H1 (cell line): ENCODE measurements at regions not wholly inside any gene's neighbourhood (a gene's known extent, or its start where the extent isn't known, plus 50 kb on each side); places are given as distances from the start of the nearest gene placed in this dataset.

Source experiments
- CTCF ChIA-PET: fragments of 300-600 bp; sonication (Branson Sonifier 250); formaldehyde crosslinking; loops from one replicate; lab custom pipeline; 2021; ENCODE audit not compliant: partially characterized antibody; lab: Charles Lee
- POLR2A ChIA-PET: fragments of 300-600 bp; sonication (Branson Sonifier 250); formaldehyde crosslinking; loops from one replicate; lab custom pipeline; 2021; ENCODE audit warnings: inconsistent platforms; ENCODE audit not compliant: partially characterized antibody; lab: Charles Lee
- DNase-seq, 2 experiments: peaks; one replicate each; pipeline versions ENCODE4 v3.0.0 to v3.0.0-alpha.2; 2010 to 2022; ENCODE audit warnings: low spot score in 2 of 2, low read depth in 1 of 2, mixed read lengths in 1 of 2
- FAIRE-seq: peaks from 2 replicates; lab custom pipeline; 2011; peaks lifted over from hg19 to GRCh38; lab: Jason Lieb, UNC
- H2AFZ ChIP-seq: 2 replicates; pipeline ENCODE4 v1.8.1; 2012; ENCODE audit warnings: low read length, inconsistent platforms
- H2AK5ac ChIP-seq: 2 replicates; pipeline ENCODE4 v1.6.1; 2013; ENCODE audit warnings: low read depth, low read length
- H2BK120ac ChIP-seq: replicated peaks from 2 replicates; pipeline ENCODE3; 2013; ENCODE audit warnings: low read depth, low read length, inconsistent platforms
- H2BK12ac ChIP-seq: 2 replicates; pipeline ENCODE4 v1.6.1; 2013; ENCODE audit warnings: low read depth, low read length
- H2BK15ac ChIP-seq: 2 replicates; pipeline ENCODE4 v1.6.1; 2013; ENCODE audit warnings: low read length
- H2BK20ac ChIP-seq: 2 replicates; pipeline ENCODE4 v1.6.1; 2013; ENCODE audit warnings: low read length
- H2BK5ac ChIP-seq: 2 replicates; pipeline ENCODE4 v1.6.1; 2013; ENCODE audit warnings: low read depth, low read length
- H3K14ac ChIP-seq: 2 replicates; pipeline ENCODE4 v1.6.1; 2013; ENCODE audit warnings: inconsistent platforms; ENCODE audit not compliant: insufficient read length
- H3K18ac ChIP-seq: 2 replicates; pipeline ENCODE4 v1.6.1; 2013; ENCODE audit warnings: low read length; ENCODE audit errors: extremely low read depth
- H3K23ac ChIP-seq: 2 replicates; pipeline ENCODE4 v1.6.1; 2013; ENCODE audit warnings: inconsistent platforms; ENCODE audit not compliant: insufficient read length
- H3K23me2 ChIP-seq: 2 replicates; pipeline ENCODE4 v1.6.1; 2013; ENCODE audit warnings: low read depth, low read length
- H3K27ac ChIP-seq: 2 replicates; pipeline ENCODE4 v1.6.1; 2011; ENCODE audit warnings: low read depth, low read length, inconsistent platforms
- H3K27me3 ChIP-seq, 4 experiments: replicated peaks in 1 of 4; 1 replicate in 1 of 4; 2 replicates in 3 of 4; pipeline versions ENCODE4 v1.6.1 to v1.8.1; 2011 to 2013; ENCODE audit warnings: low read length in 3 of 4, mild to moderate bottlenecking in 3 of 4, inconsistent platforms in 2 of 4, mixed read lengths in 2 of 4, moderate library complexity in 1 of 4; ENCODE audit not compliant: control insufficient read depth in 3 of 4, insufficient read depth in 3 of 4; ENCODE audit errors: extremely low read depth in 1 of 4
- H3K36me3 ChIP-seq, 4 experiments: 2 replicates each; pipeline versions ENCODE4 v1.6.1 to v1.8.1; 2011 to 2013; ENCODE audit warnings: mild to moderate bottlenecking in 4 of 4, low read length in 3 of 4, moderate library complexity in 2 of 4, control low read depth in 1 of 4, inconsistent platforms in 1 of 4; ENCODE audit not compliant: insufficient read depth in 4 of 4, control insufficient read depth in 2 of 4
- H3K4ac ChIP-seq: replicated peaks from 2 replicates; pipeline ENCODE3; 2013; ENCODE audit warnings: low read length, low read depth, mixed read lengths, inconsistent platforms; ENCODE audit not compliant: insufficient read length
- H3K4me1 ChIP-seq, 4 experiments: replicated peaks in 1 of 4; 1 replicate in 1 of 4; 2 replicates in 3 of 4; pipeline versions ENCODE4 v1.6.1 to v1.8.1; 2011 to 2013; ENCODE audit warnings: low read length in 3 of 4, inconsistent platforms in 2 of 4, mixed read lengths in 1 of 4; ENCODE audit not compliant: insufficient read depth in 4 of 4, control insufficient read depth in 3 of 4
- H3K4me2 ChIP-seq, 2 experiments: 2 replicates each; pipeline versions ENCODE4 v1.6.1 to v1.8.1; 2011 to 2013; ENCODE audit warnings: low read depth in 2 of 2, low read length in 2 of 2, control low read depth in 1 of 2, inconsistent platforms in 1 of 2, mild to moderate bottlenecking in 1 of 2; ENCODE audit not compliant: insufficient read depth in 1 of 2
- H3K4me3 ChIP-seq, 4 experiments: fragments of 200-600, 300-600 bp in 1 of 4; sonication (generic), shearing (Covaris generic), sonication (Bioruptor Twin) in 1 of 4; 2 replicates each; pipeline versions ENCODE4 v1.5.1 to v1.8.1; 2011 to 2016; ENCODE audit warnings: low read length in 4 of 4, low read depth in 3 of 4, control low read depth in 2 of 4, inconsistent platforms in 2 of 4, mild to moderate bottlenecking in 2 of 4, mixed read lengths in 1 of 4, moderate library complexity in 1 of 4; ENCODE audit not compliant: insufficient read depth in 2 of 4; ENCODE audit errors: extremely low read depth in 1 of 4
- H3K56ac ChIP-seq: replicated peaks from 2 replicates; pipeline ENCODE3; 2013; ENCODE audit warnings: low read depth, mild to moderate bottlenecking, mixed read lengths, low read length, inconsistent platforms; ENCODE audit not compliant: insufficient read length
- H3K79me1 ChIP-seq: 2 replicates; pipeline ENCODE4 v1.6.1; 2013; ENCODE audit warnings: low read depth, low read length, control low read depth
- H3K79me2 ChIP-seq, 2 experiments: 2 replicates each; pipeline versions ENCODE4 v1.6.1 to v1.8.1; 2012 to 2013; ENCODE audit warnings: low read length in 2 of 2, mild to moderate bottlenecking in 2 of 2, inconsistent platforms in 1 of 2; ENCODE audit not compliant: insufficient read depth in 2 of 2, control insufficient read depth in 1 of 2
- H3K9ac ChIP-seq, 4 experiments: replicated peaks in 1 of 4; 1 replicate in 1 of 4; 2 replicates in 3 of 4; pipeline versions ENCODE4 v1.6.1 to v1.8.1; 2011 to 2013; ENCODE audit warnings: low read depth in 3 of 4, low read length in 3 of 4, control low read depth in 2 of 4, mild to moderate bottlenecking in 2 of 4, moderate library complexity in 2 of 4, inconsistent platforms in 1 of 4; ENCODE audit errors: extremely low read depth in 1 of 4
- H3K9me3 ChIP-seq, 2 experiments: 2 replicates each; pipeline versions ENCODE4 v1.6.1 to v1.8.1; 2012 to 2013; ENCODE audit warnings: mild to moderate bottlenecking in 2 of 2, moderate library complexity in 2 of 2, control low read depth in 1 of 2, inconsistent platforms in 1 of 2, low read depth in 1 of 2, low read length in 1 of 2, mixed read lengths in 1 of 2; ENCODE audit not compliant: insufficient read depth in 2 of 2
- H4K20me1 ChIP-seq, 2 experiments: replicated peaks in 1 of 2; 2 replicates each; pipeline versions ENCODE3 to v1.8.1; 2011 to 2013; ENCODE audit warnings: inconsistent platforms in 2 of 2, low read length in 2 of 2, mild to moderate bottlenecking in 1 of 2; ENCODE audit not compliant: insufficient read depth in 2 of 2, control insufficient read depth in 1 of 2
- H4K5ac ChIP-seq: 2 replicates; pipeline ENCODE4 v1.6.1; 2013; ENCODE audit warnings: low read length, low read depth, mixed read lengths, inconsistent platforms; ENCODE audit not compliant: insufficient read length
- H4K8ac ChIP-seq: 2 replicates; pipeline ENCODE4 v1.8.0; 2013; ENCODE audit warnings: mild to moderate bottlenecking, moderate library complexity, low read length, inconsistent platforms; ENCODE audit not compliant: insufficient read depth; ENCODE audit errors: extremely low read depth
- H4K91ac ChIP-seq: replicated peaks from 2 replicates; pipeline ENCODE3; 2013; ENCODE audit warnings: low read length, mixed read lengths, inconsistent platforms; ENCODE audit not compliant: insufficient read length
- EGR1 ChIP-seq: IDR thresholded peaks from 2 replicates; pipeline ENCODE4 v1.6.1; 2011; ENCODE audit warnings: low read depth, low read length, borderline replicate concordance
- EP300 ChIP-seq, 2 experiments: IDR thresholded peaks; 1 replicate in 1 of 2; 2 replicates in 1 of 2; pipeline ENCODE4 v1.6.1; 2011 to 2012; ENCODE audit warnings: low read depth in 2 of 2, low read length in 2 of 2, mild to moderate bottlenecking in 2 of 2, borderline replicate concordance in 1 of 2, inconsistent platforms in 1 of 2, moderate library complexity in 1 of 2
- NRF1 ChIP-seq: IDR thresholded peaks from 2 replicates; pipeline ENCODE4 v1.6.1; 2011; ENCODE audit warnings: mild to moderate bottlenecking, low read depth, low read length, improper control_type of control experiment
- RNF2 ChIP-seq: fragments of 200-900, 300-1000 bp; sonication (generic); IDR thresholded peaks from 2 replicates; pipeline ENCODE4 v1.7.1; 2016; ENCODE audit warnings: borderline replicate concordance, low read depth, mild to moderate bottlenecking, antibody characterized with exemption, low read length; ENCODE audit not compliant: poor library complexity, severe bottlenecking; ENCODE audit errors: missing control alignments
- SIRT6 ChIP-seq: IDR thresholded peaks from one replicate; pipeline ENCODE4 v1.7.1; 2012; ENCODE audit warnings: low read length, inconsistent platforms
- SP1 ChIP-seq: IDR thresholded peaks from 2 replicates; pipeline ENCODE4 v1.6.1; 2011; ENCODE audit warnings: low read depth, low read length
- SRF ChIP-seq: IDR thresholded peaks from 2 replicates; pipeline ENCODE4 v1.6.1; 2011; ENCODE audit warnings: mild to moderate bottlenecking, low read depth, low read length, moderate library complexity
- SUZ12 ChIP-seq: fragments of 200-600 bp; sonication (generic); IDR thresholded peaks from 2 replicates; pipeline ENCODE4 v1.6.1; 2012; ENCODE audit warnings: mild to moderate bottlenecking, inconsistent platforms, low read length, moderate library complexity, mixed read lengths
- TF ChIP-seq, protein P1 (sequence below): IDR thresholded peaks from 2 replicates; pipeline ENCODE4 v1.6.1; 2012; ENCODE audit warnings: low read length, inconsistent platforms

DNA sequence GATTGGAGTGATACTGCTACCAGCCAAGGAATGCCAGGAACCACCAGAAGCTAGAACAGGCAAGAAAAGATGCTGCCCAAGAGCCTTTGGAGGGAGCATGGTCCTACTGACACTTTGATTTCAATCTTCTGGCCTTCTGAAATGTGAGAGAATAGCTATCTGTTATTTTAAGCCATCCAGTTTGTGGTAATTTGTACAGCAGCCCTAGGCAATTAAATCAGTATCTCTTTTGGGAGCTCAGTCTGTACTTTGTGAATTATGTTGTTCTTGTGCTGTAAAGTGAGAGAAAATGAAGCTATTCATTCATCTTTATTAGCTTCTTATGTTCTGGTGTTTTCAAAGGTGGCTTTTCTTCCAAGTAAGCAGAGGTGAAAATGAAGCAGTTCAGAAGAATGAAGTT, 381.3 kb downstream of the PDCD6IP start:
- Histone ChIP-seq H2AFZ (no peak overlapping the region), H3K79me2 (no peaks in the 10 kb centered on the region)
- FAIRE-seq = no peak

More for the DNA sequence above, 381.3 kb downstream of the PDCD6IP start:
- Histone ChIP-seq H4K8ac (no peak overlapping the region), H2AK5ac (no peak overlapping the region), H3K4ac (no peak overlapping the region), H3K4me1 (peaks cover 0 to 10% (median 6%) of the 10 kb centered on the region in 4 experiments; a peak in 4 of 7 replicates), H3K4me2 (no peak overlapping the region), H3K56ac (no peak overlapping the region), H3K9ac (no peak overlapping the region), H3K14ac (no peak overlapping the region), H4K5ac (no peak overlapping the region), H2BK15ac (no peak overlapping the region), H3K4me3 (no peak overlapping the region), H3K23me2 (no peaks in the 10 kb centered on the region), H2BK120ac (no peak overlapping the region), H3K79me1 (no peaks in the 10 kb centered on the region), H2BK20ac (no peak overlapping the region), H3K27ac (no peak overlapping the region), H4K20me1 (no peaks in the 10 kb centered on the region), H2BK12ac (no peak overlapping the region), H4K91ac (no peak overlapping the region), H3K36me3 (no peaks in the 10 kb centered on the region), H3K18ac (no peak overlapping the region), H3K9me3 (no peaks in the 10 kb centered on the region), H3K23ac (no peak overlapping the region), H2BK5ac (no peak overlapping the region), H3K27me3 (peaks cover 0 to 1% (median 0%) of the 10 kb centered on the region in 4 experiments; a peak in 1 of 7 replicates)
- POLR2A ChIA-PET = no interaction called here
- no peak for DNase-seq
- CTCF ChIA-PET = interaction anchor here (0.7 kb wide), 1 partner anchor 73 kb away, joined by 3 read pairs; no protein-coding TSS in a partner anchor
- TF ChIP-seq NRF1 (no peak), SIRT6 (no peak), EGR1 (no peak), SP1 (no peak), EP300 (IDR thresholded peaks at IDR 0.05; ENCODE audit: borderline replicate concordance in 1 of 2, low read depth in 2 of 2, low read length in 2 of 2) (no peak), SRF (no peak), RNF2 (no peak), SUZ12 (no peak)
- TF ChIP-seq, protein P1, sequence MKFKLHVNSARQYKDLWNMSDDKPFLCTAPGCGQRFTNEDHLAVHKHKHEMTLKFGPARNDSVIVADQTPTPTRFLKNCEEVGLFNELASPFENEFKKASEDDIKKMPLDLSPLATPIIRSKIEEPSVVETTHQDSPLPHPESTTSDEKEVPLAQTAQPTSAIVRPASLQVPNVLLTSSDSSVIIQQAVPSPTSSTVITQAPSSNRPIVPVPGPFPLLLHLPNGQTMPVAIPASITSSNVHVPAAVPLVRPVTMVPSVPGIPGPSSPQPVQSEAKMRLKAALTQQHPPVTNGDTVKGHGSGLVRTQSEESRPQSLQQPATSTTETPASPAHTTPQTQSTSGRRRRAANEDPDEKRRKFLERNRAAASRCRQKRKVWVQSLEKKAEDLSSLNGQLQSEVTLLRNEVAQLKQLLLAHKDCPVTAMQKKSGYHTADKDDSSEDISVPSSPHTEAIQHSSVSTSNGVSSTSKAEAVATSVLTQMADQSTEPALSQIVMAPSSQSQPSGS = no peak
